ENCODE measurements at regions not wholly inside any gene's neighbourhood (a gene's known extent, or its start where the extent isn't known, plus 50 kb on each side); places are given as distances from the start of the nearest gene placed in this dataset.

DNA sequence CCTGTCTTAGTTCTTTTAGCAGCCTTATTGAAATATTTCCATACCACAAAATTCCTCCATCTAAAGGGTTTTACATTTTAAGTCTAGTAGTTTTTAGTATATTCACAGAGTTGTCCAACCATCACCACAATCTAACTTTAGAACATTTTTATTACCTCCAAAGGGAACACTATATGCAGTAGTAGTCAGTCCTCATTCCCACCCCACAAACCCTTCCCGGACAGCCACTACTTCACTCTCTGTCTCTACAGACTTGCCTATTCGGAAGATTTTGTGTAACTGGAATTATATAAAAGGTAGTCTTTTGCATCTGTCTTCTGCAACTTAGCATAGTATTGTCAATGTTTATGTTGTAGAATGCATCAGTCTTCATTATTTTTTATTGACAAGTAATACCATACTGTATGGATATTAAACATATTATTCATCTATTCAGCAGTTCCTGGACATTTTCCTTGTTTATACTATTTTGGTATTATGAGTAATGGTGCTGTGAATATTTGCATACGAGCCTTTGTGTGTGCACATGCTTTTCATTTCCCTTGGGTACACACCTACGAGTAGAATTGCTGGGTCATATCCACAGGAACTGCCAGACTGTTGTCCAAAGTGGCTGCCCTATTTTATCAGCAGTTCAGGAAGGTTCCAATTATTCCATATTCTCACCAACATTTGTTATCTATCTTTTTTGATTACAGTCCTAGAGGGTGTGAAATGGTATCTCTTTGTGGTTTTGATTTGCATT, 60.9 kb upstream of the LANCL2 start:
- ChIA-PET CTCF (ENCODE audit: partially characterized antibody) (no interaction called here), POLR2A (ENCODE audit: partially characterized antibody) (no interaction called here)
- Histone ChIP-seq H3K56ac (replicated peaks; ENCODE audit: insufficient read length, low read depth, low read length) (no peak overlapping the region), H2BK5ac (ENCODE audit: low read depth, low read length) (no peak overlapping the region), H3K23ac (ENCODE audit: insufficient read length) (no peak overlapping the region), H3K4me1 (replicated peaks in 1 of 4; ENCODE audit: control insufficient read depth in 3 of 4, insufficient read depth in 4 of 4, low read length in 3 of 4) (peaks cover 0 to 2% (median under 1%) of the 10 kb centered on the region in 4 experiments; a peak in 2 of 7 replicates), H2BK15ac (ENCODE audit: low read length) (no peak overlapping the region), H3K79me1 (ENCODE audit: low read depth, low read length) (no peaks in the 10 kb centered on the region), H3K36me3 (ENCODE audit: control insufficient read depth in 2 of 4, insufficient read depth in 4 of 4, low read length in 3 of 4) (no peaks in the 10 kb centered on the region), H4K8ac (ENCODE audit: extremely low read depth, insufficient read depth, low read length) (no peak overlapping the region), H3K14ac (ENCODE audit: insufficient read length) (no peak overlapping the region), H3K18ac (ENCODE audit: extremely low read depth, low read length) (no peak overlapping the region), H3K9ac (replicated peaks in 1 of 4; ENCODE audit: extremely low read depth in 1 of 4, low read depth in 3 of 4, low read length in 3 of 4) (no peak overlapping the region), H4K91ac (replicated peaks; ENCODE audit: insufficient read length, low read length) (no peak overlapping the region), H4K20me1 (replicated peaks in 1 of 2; ENCODE audit: control insufficient read depth in 1 of 2, insufficient read depth in 2 of 2, low read length in 2 of 2) (no peaks in the 10 kb centered on the region), H3K23me2 (ENCODE audit: low read depth, low read length) (peaks cover 3% of the 10 kb centered on the region; the same call in 1 of the 2 replicates), H3K4ac (replicated peaks; ENCODE audit: insufficient read length, low read depth, low read length) (no peak overlapping the region), H3K4me3 (ENCODE audit: extremely low read depth in 1 of 4, insufficient read depth in 2 of 4, low read depth in 3 of 4, low read length in 4 of 4) (no peak overlapping the region), H3K27ac (ENCODE audit: low read depth, low read length) (no peak overlapping the region), H3K4me2 (ENCODE audit: insufficient read depth in 1 of 2, low read depth in 2 of 2, low read length in 2 of 2) (no peak overlapping the region), H2BK20ac (ENCODE audit: low read length) (no peak overlapping the region), H3K9me3 (ENCODE audit: insufficient read depth in 2 of 2, low read depth in 1 of 2, low read length in 1 of 2) (no peaks in the 10 kb centered on the region), H3K79me2 (ENCODE audit: control insufficient read depth in 1 of 2, insufficient read depth in 2 of 2, low read length in 2 of 2) (no peaks in the 10 kb centered on the region), H2AFZ (ENCODE audit: low read length) (no peak overlapping the region), H3K27me3 (replicated peaks in 1 of 4; ENCODE audit: control insufficient read depth in 3 of 4, extremely low read depth in 1 of 4, insufficient read depth in 3 of 4, low read length in 3 of 4) (no peaks in the 10 kb centered on the region), H2BK12ac (ENCODE audit: low read depth, low read length) (no peak overlapping the region), H2AK5ac (ENCODE audit: low read depth, low read length) (no peak overlapping the region), H2BK120ac (replicated peaks; ENCODE audit: low read depth, low read length) (no peak overlapping the region), H4K5ac (ENCODE audit: insufficient read length, low read depth, low read length) (no peak overlapping the region)
- no peak for FAIRE-seq
- 94% methylated on average over 4 of the region's 4 CpGs; no CpG with 5 or more reads in 1 of the 2 experiments for WGBS, 2 experiments (ENCODE audit: extremely low coverage in 1 of 2, insufficient coverage in 1 of 2, insufficient read length in 1 of 2, insufficient replicate concordance in 2 of 2, low coverage in 1 of 2, low lambda C conversion rate in 2 of 2, missing lambda C conversion rate in 1 of 2)
- no peak for DNase-seq (ENCODE audit: low read depth in 1 of 2, low spot score in 2 of 2)
- no peak for TF ChIP-seq SIX5 (IDR thresholded peaks at IDR 0.05; ENCODE audit: low read depth, low read length)
- TF ChIP-seq CHD1 (IDR thresholded peaks at IDR 0.05; ENCODE audit: low read depth, low read length) = no peak
- no peak for TF ChIP-seq RAD21 (IDR thresholded peaks at IDR 0.05 in 1 of 2, conservative IDR thresholded peaks at IDR 0.05 in 1 of 2; ENCODE audit: low read depth in 2 of 2, low read length in 2 of 2)
- TF ChIP-seq EP300 (IDR thresholded peaks at IDR 0.05; ENCODE audit: borderline replicate concordance in 1 of 2, low read depth in 2 of 2, low read length in 2 of 2) = no peak
- no peak for TF ChIP-seq ZNF274 (IDR thresholded peaks at IDR 0.05; ENCODE audit: borderline replicate concordance, extremely low read depth, low read length)
- TF ChIP-seq KDM5A (IDR thresholded peaks at IDR 0.05; ENCODE audit: low read length) = no peak
- no peak for TF ChIP-seq KDM1A (IDR thresholded peaks at IDR 0.05; ENCODE audit: borderline replicate concordance, low read length)
- no peak for TF ChIP-seq GTF2F1 (IDR thresholded peaks at IDR 0.05; ENCODE audit: borderline replicate concordance, low read depth, low read length)
- no peak for TF ChIP-seq SRF (IDR thresholded peaks at IDR 0.05; ENCODE audit: low read depth, low read length)
- no peak for TF ChIP-seq HDAC6 (IDR thresholded peaks at IDR 0.05; ENCODE audit: low read depth, low read length)
- TF ChIP-seq SP4 (IDR thresholded peaks at IDR 0.05; ENCODE audit: low read length) = no peak
- TF ChIP-seq EGR1 (IDR thresholded peaks at IDR 0.05; ENCODE audit: borderline replicate concordance, low read depth, low read length) = no peak
- no peak for TF ChIP-seq ASH2L (IDR thresholded peaks at IDR 0.05; ENCODE audit: low read length)
- TF ChIP-seq EZH2 (IDR thresholded peaks at IDR 0.05; ENCODE audit: low read depth, low read length, severe bottlenecking) = no peak

Measured in H1 (cell line).